Panc1 (cell line): ENCODE measurements at regions not wholly inside any gene's neighbourhood (a gene's known extent, or its start where the extent isn't known, plus 50 kb on each side); places are given as distances from the start of the nearest gene placed in this dataset.

Experiments
- ATAC-seq: fragments of 200-7000 bp; cut with Tn5 transposase; 2 replicates; pipeline ENCODE4 v1.9.1; 2020; ENCODE audit warnings: mild to moderate bottlenecking, moderate library complexity
- BruUV-seq: library from RNA; stranded (reverse); fragments of 400-500 nt; replicated peaks from 2 replicates; lab custom pipeline; 2021; lab: Mats Ljungman, UMichigan
- CTCF ChIA-PET: fragments of 300-600 bp; sonication (Branson Sonifier 250); formaldehyde crosslinking; loops from one replicate; lab custom pipeline; 2022; ENCODE audit warnings: antibody characterized with exemption; lab: Charles Lee
- POLR2A ChIA-PET: fragments of 300-600 bp; sonication (Branson Sonifier 250); formaldehyde crosslinking; loops from one replicate; lab custom pipeline; 2022; ENCODE audit warnings: antibody characterized with exemption; lab: Charles Lee
- DNase-seq: peaks from one replicate; pipeline ENCODE4 v3.0.0-alpha.2; 2010; ENCODE audit warnings: low read depth, low spot score
- H3K27ac ChIP-seq: 2 replicates; pipeline ENCODE4 v1.5.1; 2011; ENCODE audit warnings: mild to moderate bottlenecking, low read length, inconsistent platforms
- H3K27me3 ChIP-seq: fragments of 200-500 bp; sonication (Bioruptor generic); 2 replicates; pipeline ENCODE4 v1.6.0; 2014; ENCODE audit warnings: low read length, inconsistent platforms; ENCODE audit not compliant: control insufficient read depth, insufficient read depth
- H3K36me3 ChIP-seq: fragments of 200-500 bp; sonication (Bioruptor generic); 2 replicates; pipeline ENCODE4 v1.5.1; 2014; ENCODE audit warnings: inconsistent platforms, mild to moderate bottlenecking, low read length, moderate library complexity; ENCODE audit not compliant: control insufficient read depth, insufficient read depth
- H3K4me1 ChIP-seq: 2 replicates; pipeline ENCODE4 v1.5.1; 2011; ENCODE audit warnings: inconsistent platforms, mild to moderate bottlenecking, low read length, moderate library complexity; ENCODE audit not compliant: control insufficient read depth, insufficient read depth
- H3K4me3 ChIP-seq, 2 experiments: 2 replicates each; pipeline ENCODE4 v1.5.1; 2011 to 2012; ENCODE audit warnings: low read depth in 2 of 2, low read length in 2 of 2, mild to moderate bottlenecking in 2 of 2, inconsistent platforms in 1 of 2, moderate library complexity in 1 of 2
- H3K9me3 ChIP-seq: fragments of 200-500 bp; sonication (Bioruptor generic); 2 replicates; pipeline ENCODE4 v1.5.1; 2014; ENCODE audit warnings: low read depth, mild to moderate bottlenecking, inconsistent platforms, low read length, moderate library complexity; ENCODE audit not compliant: control insufficient read depth, insufficient read depth
- POLR2AphosphoS5 ChIP-seq: IDR thresholded peaks from 2 replicates; pipeline ENCODE4 v1.6.1; 2012; ENCODE audit warnings: mild to moderate bottlenecking, low read depth, low read length, moderate library complexity
- REST ChIP-seq, 2 experiments: IDR thresholded peaks; 2 replicates each; pipeline ENCODE4 v1.6.1; 2011 to 2012; ENCODE audit warnings: low read depth in 2 of 2, control low read depth in 1 of 2, low read length in 1 of 2, mild to moderate bottlenecking in 1 of 2, moderate library complexity in 1 of 2; ENCODE audit not compliant: insufficient read depth in 1 of 2
- SIN3A ChIP-seq: IDR thresholded peaks from 2 replicates; pipeline ENCODE4 v1.6.1; 2012; ENCODE audit warnings: low read depth, mild to moderate bottlenecking, low read length, moderate library complexity, borderline replicate concordance; ENCODE audit not compliant: insufficient read depth
- TCF7L2 ChIP-seq: IDR thresholded peaks from 2 replicates; pipeline ENCODE4 v1.6.1; 2011; ENCODE audit warnings: mild to moderate bottlenecking, low read depth, low read length, inconsistent platforms
- in situ Hi-C: cut with HindIII; loops from 2 replicates; pipeline ENCODE4 v1.10.0; 2016; ENCODE audit warnings: low sequenced_read_pairs, low pct_unique_long_range_greater_than_20kb
- intact Hi-C: fragments of 100-400 bp; cut with micrococcal nuclease; formaldehyde crosslinking; loops from one replicate; pipeline ENCODE4 v1.10.0; 2022; ENCODE audit not compliant: unreplicated experiment
- TF ChIP-seq, protein P1 (sequence below): fragments of 450-650 bp; IDR thresholded peaks from 2 replicates; pipeline ENCODE4 v1.5.1; 2017; ENCODE audit warnings: mild to moderate bottlenecking

GRCh38 chr5:5767286-5767928 lies 344.9 kb downstream of the ICE1 start:
- Histone ChIP-seq H3K9me3 (no peaks in the 10 kb centered on the region), H3K4me1 (no peaks in the 10 kb centered on the region), H3K36me3 (no peaks in the 10 kb centered on the region), H3K27ac (no peak overlapping the region), H3K4me3 (no peak overlapping the region), H3K27me3 (no peaks in the 10 kb centered on the region)
- DNase-seq (no peak), ATAC-seq (no peak)
- ChIA-PET CTCF (no interaction called here), POLR2A (no interaction called here)
- intact Hi-C loops = no loop called here
- TF ChIP-seq TCF7L2 = no peak
- TF ChIP-seq, protein P1, sequence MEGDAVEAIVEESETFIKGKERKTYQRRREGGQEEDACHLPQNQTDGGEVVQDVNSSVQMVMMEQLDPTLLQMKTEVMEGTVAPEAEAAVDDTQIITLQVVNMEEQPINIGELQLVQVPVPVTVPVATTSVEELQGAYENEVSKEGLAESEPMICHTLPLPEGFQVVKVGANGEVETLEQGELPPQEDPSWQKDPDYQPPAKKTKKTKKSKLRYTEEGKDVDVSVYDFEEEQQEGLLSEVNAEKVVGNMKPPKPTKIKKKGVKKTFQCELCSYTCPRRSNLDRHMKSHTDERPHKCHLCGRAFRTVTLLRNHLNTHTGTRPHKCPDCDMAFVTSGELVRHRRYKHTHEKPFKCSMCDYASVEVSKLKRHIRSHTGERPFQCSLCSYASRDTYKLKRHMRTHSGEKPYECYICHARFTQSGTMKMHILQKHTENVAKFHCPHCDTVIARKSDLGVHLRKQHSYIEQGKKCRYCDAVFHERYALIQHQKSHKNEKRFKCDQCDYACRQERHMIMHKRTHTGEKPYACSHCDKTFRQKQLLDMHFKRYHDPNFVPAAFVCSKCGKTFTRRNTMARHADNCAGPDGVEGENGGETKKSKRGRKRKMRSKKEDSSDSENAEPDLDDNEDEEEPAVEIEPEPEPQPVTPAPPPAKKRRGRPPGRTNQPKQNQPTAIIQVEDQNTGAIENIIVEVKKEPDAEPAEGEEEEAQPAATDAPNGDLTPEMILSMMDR = no peak
- TF ChIP-seq POLR2AphosphoS5 = no peak
- TF ChIP-seq REST (IDR thresholded peaks at IDR 0.05; ENCODE audit: insufficient read depth in 1 of 2, low read depth in 2 of 2, low read length in 1 of 2) = no peak
- TF ChIP-seq SIN3A = no peak
- no TSS peak for BruUV-seq
- in situ Hi-C loops = no loop called here

- POLR2A ChIA-PET = no interaction called here
- Histone ChIP-seq H3K27me3 (peaks cover 2% of the 10 kb centered on the region; the same call in 1 of the 2 replicates), H3K4me1 (no peaks in the 10 kb centered on the region), H3K4me3 (no peak overlapping the region), H3K36me3 (no peaks in the 10 kb centered on the region), H3K9me3 (no peaks in the 10 kb centered on the region), H3K27ac (no peak overlapping the region)
- BruUV-seq = no TSS peak
- ATAC-seq (no peak), DNase-seq (no peak)
- intact Hi-C loops (no loop called here), in situ Hi-C loops (no loop called here)
- TF ChIP-seq, protein P1 = no peak
- CTCF ChIA-PET = no interaction called here
These were observed 342.8 kb downstream of the ICE1 start for GRCh38 chr5:5765066-5765850.
